DOHH2 (cell line): ENCODE measurements at regions not wholly inside any gene's neighbourhood (a gene's known extent, or its start where the extent isn't known, plus 50 kb on each side); places are given as distances from the start of the nearest gene placed in this dataset.

ENCODE experiments used
- H3F3A ChIP-seq: fragments of 200-600 bp; sonication (generic), shearing (Covaris generic); 2 replicates; pipeline ENCODE4 v1.6.0; 2016; ENCODE audit warnings: antibody characterized with exemption, mild to moderate bottlenecking; ENCODE audit not compliant: control insufficient read depth, insufficient read depth
- H3K27ac ChIP-seq: fragments of 200-600 bp; sonication (generic); 2 replicates; pipeline ENCODE4 v1.5.1; 2014; ENCODE audit warnings: low read depth, mild to moderate bottlenecking, low read length, moderate library complexity
- H3K27me3 ChIP-seq: fragments of 200-600 bp; sonication (generic); 2 replicates; pipeline ENCODE4 v1.6.1; 2014; ENCODE audit warnings: mild to moderate bottlenecking, low read length, mixed read lengths; ENCODE audit not compliant: control insufficient read depth
- H3K36me3 ChIP-seq: fragments of 200-600 bp; sonication (generic); 2 replicates; pipeline ENCODE4 v1.6.1; 2014; ENCODE audit warnings: mild to moderate bottlenecking, low read length, moderate library complexity, mixed read lengths; ENCODE audit not compliant: control insufficient read depth
- H3K4me1 ChIP-seq: fragments of 200-600 bp; sonication (generic); 2 replicates; pipeline ENCODE4 v1.6.1; 2014; ENCODE audit warnings: mild to moderate bottlenecking, low read length, mixed read lengths; ENCODE audit not compliant: control insufficient read depth
- H3K4me2 ChIP-seq: fragments of 200-600 bp; sonication (generic); 2 replicates; pipeline ENCODE4 v1.6.0; 2014; ENCODE audit warnings: mild to moderate bottlenecking, low read length, moderate library complexity
- H3K4me3 ChIP-seq: fragments of 200-600 bp; sonication (generic); 2 replicates; pipeline ENCODE4 v1.5.1; 2014; ENCODE audit warnings: mild to moderate bottlenecking, low read length, mixed read lengths
- H3K79me2 ChIP-seq: fragments of 200-600 bp; sonication (generic); 2 replicates; pipeline ENCODE4 v1.6.1; 2014; ENCODE audit warnings: mild to moderate bottlenecking, low read length, mixed read lengths; ENCODE audit not compliant: control insufficient read depth
- H3K9me2 ChIP-seq: fragments of 200-600 bp; sonication (generic); replicated peaks from 2 replicates; pipeline ENCODE4 v1.6.1; 2014; ENCODE audit warnings: mild to moderate bottlenecking, low read length, mixed read lengths; ENCODE audit not compliant: control insufficient read depth
- H3K9me3 ChIP-seq: fragments of 200-600 bp; sonication (generic); 2 replicates; pipeline ENCODE4 v1.6.1; 2014; ENCODE audit warnings: antibody characterized with exemption, low read length, mixed read lengths; ENCODE audit not compliant: control insufficient read depth, insufficient read depth
- H4K20me1 ChIP-seq: fragments of 200-600 bp; sonication (generic); 2 replicates; pipeline ENCODE4 v1.6.0; 2014; ENCODE audit warnings: low read depth, mild to moderate bottlenecking, antibody characterized with exemption, low read length, moderate library complexity; ENCODE audit not compliant: control insufficient read depth, insufficient read depth
- EZH2phosphoT487 ChIP-seq: fragments of 200-600 bp; sonication (generic); IDR thresholded peaks from 2 replicates; pipeline ENCODE4 v1.6.1; 2017; ENCODE audit warnings: borderline replicate concordance, mild to moderate bottlenecking, antibody characterized with exemption, low read length, moderate library complexity, mixed read lengths
- TF ChIP-seq, protein P1 (sequence below): fragments of 200-600 bp; sonication (generic); IDR thresholded peaks from one replicate; pipeline ENCODE4 v1.5.1; 2014; ENCODE audit warnings: antibody characterized with exemption, mild to moderate bottlenecking, low read depth, low read length; ENCODE audit not compliant: poor library complexity, severe bottlenecking

DNA sequence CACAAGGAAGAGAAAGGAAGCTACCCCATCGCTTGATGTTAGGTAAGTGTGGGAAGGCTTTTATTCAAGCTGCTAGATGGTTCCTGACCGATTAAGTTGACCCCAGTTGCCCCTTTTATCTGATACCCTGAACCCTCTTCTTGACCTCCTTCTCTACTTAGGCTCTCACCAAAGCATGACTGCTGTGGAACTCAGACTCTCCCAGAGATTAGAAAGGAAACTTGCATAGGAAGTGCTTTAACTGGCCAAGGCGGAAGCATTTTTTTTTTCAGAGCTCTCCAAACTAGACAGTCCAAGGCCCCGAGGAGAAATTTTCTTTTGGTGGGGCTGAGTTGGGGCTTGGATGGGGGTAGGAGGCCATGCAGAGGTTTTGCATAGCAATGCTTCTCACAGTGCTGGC lies 101.3 kb upstream of the USP24 start:
- Histone ChIP-seq H3K4me2 (no peak overlapping the region), H3K4me3 (no peak overlapping the region), H4K20me1 (no peaks in the 10 kb centered on the region), H3K36me3 (no peaks in the 10 kb centered on the region), H3K9me3 (no peaks in the 10 kb centered on the region), H3K4me1 (no peaks in the 10 kb centered on the region), H3K27ac (no peak overlapping the region), H3K9me2 (no peaks in the 10 kb centered on the region), H3K27me3 (peaks cover 17% of the 10 kb centered on the region), H3K79me2 (no peaks in the 10 kb centered on the region), H3F3A (no peaks in the 10 kb centered on the region)
- TF ChIP-seq, protein P1, sequence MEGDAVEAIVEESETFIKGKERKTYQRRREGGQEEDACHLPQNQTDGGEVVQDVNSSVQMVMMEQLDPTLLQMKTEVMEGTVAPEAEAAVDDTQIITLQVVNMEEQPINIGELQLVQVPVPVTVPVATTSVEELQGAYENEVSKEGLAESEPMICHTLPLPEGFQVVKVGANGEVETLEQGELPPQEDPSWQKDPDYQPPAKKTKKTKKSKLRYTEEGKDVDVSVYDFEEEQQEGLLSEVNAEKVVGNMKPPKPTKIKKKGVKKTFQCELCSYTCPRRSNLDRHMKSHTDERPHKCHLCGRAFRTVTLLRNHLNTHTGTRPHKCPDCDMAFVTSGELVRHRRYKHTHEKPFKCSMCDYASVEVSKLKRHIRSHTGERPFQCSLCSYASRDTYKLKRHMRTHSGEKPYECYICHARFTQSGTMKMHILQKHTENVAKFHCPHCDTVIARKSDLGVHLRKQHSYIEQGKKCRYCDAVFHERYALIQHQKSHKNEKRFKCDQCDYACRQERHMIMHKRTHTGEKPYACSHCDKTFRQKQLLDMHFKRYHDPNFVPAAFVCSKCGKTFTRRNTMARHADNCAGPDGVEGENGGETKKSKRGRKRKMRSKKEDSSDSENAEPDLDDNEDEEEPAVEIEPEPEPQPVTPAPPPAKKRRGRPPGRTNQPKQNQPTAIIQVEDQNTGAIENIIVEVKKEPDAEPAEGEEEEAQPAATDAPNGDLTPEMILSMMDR = no peak

DNA sequence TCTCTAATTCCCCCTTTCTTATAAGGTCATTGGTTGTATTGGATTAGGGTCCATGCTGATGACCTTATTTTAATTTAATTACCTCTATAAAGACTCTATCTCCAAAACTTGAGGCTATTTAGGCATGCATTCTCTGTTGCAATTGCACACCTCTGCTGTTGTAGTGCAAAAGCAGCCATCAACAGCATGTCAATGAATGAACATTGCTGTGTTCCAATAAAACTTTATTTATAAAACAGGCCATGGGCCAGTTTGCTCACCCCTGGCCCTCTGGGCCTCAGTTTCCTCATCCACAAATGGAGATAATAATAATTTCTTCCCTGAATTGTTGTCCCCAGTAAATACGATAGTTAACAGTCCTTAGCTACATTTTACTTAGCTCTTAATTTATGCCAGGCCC lies 100.4 kb upstream of the USP24 start:
- no peaks in the 10 kb centered on the region for H3K4me1 ChIP-seq
- H4K20me1 ChIP-seq = no peaks in the 10 kb centered on the region
- TF ChIP-seq, protein P1 = no peak
- no peak for TF ChIP-seq EZH2phosphoT487
- H3K36me3 ChIP-seq = no peaks in the 10 kb centered on the region
- H3K27me3 ChIP-seq = peaks cover 17% of the 10 kb centered on the region
- no peaks in the 10 kb centered on the region for H3K9me2 ChIP-seq
- H3K79me2 ChIP-seq = no peaks in the 10 kb centered on the region
- H3K4me3 ChIP-seq = no peak overlapping the region
- H3K4me2 ChIP-seq = no peak overlapping the region
- no peaks in the 10 kb centered on the region for H3F3A ChIP-seq
- H3K9me3 ChIP-seq = no peaks in the 10 kb centered on the region
- no peak overlapping the region for H3K27ac ChIP-seq

DNA sequence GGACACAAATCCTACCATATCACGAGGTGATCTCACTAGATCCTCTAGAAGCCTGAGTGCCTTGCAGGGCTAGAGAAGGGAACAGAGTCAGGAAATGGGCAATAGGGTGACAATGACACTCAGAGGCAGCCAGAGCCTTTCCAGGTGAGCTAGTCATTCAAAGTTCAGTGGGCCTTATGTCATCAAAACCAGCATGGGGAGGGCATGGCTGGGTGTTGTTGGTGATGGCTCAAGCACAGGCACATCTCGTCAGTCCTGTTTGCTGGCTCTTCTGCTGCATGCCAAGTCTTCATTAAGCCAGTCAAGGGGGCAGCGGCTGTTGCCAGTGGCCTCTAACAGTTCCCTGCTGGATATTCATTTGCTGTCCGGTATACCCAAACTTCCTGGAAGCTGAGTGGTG lies 99.6 kb upstream of the USP24 start:
- Histone ChIP-seq H3K4me3 (no peak overlapping the region), H3K4me2 (no peak overlapping the region), H3K79me2 (no peaks in the 10 kb centered on the region), H3K9me2 (no peaks in the 10 kb centered on the region), H3K4me1 (no peaks in the 10 kb centered on the region), H3K9me3 (no peaks in the 10 kb centered on the region), H3F3A (no peaks in the 10 kb centered on the region), H4K20me1 (no peaks in the 10 kb centered on the region), H3K27me3 (peaks cover 17% of the 10 kb centered on the region), H3K27ac (no peak overlapping the region), H3K36me3 (no peaks in the 10 kb centered on the region)
- TF ChIP-seq, protein P1 = no peak
- no peak for TF ChIP-seq EZH2phosphoT487

DNA sequence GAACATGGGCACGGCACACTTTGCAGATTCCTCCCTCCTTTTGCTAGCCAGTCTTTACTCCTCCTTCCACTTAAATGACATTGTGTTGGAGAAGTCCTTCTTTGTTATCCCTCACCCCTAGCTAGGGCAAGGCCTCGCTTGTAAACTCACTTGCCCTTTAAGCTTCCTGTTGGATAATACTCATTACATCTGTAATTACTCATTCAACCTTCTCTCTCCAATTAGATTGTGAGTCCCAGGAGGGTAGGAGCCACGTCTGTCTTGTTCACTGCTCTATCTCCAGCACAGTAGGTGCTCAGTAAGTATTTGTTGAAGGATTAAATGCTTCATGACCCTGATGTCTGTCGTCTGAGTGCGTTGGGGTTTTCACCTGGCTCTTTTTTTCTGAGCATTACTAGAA lies 98.7 kb upstream of the USP24 start:
- TF ChIP-seq EZH2phosphoT487 = no peak
- TF ChIP-seq, protein P1 = no peak
- Histone ChIP-seq H3K4me2 (no peak overlapping the region), H4K20me1 (no peaks in the 10 kb centered on the region), H3K27ac (no peak overlapping the region), H3K4me1 (no peaks in the 10 kb centered on the region), H3K9me3 (no peaks in the 10 kb centered on the region), H3F3A (no peaks in the 10 kb centered on the region), H3K79me2 (no peaks in the 10 kb centered on the region), H3K9me2 (no peaks in the 10 kb centered on the region), H3K4me3 (no peak overlapping the region), H3K27me3 (peaks cover 16% of the 10 kb centered on the region), H3K36me3 (no peaks in the 10 kb centered on the region)
